GM21717 (cell line): ENCODE measurements at regions not wholly inside any gene's neighbourhood (a gene's known extent, or its start where the extent isn't known, plus 50 kb on each side); places are given as distances from the start of the nearest gene placed in this dataset.
A peak's percentile ranks its signal among the peaks of the same experiment; 100 is the strongest.
"Not testable (repeated sequence)": the region's sequence is repeated elsewhere in the genome, so short reads cannot be mapped to it uniquely, and the experiment has no call there.

ENCODE experiments used
- ATAC-seq: cut with Tn5 transposase; IDR thresholded peaks from one replicate; pipeline ENCODE4 v1.9.1; 2021; ENCODE audit warnings: mild to moderate bottlenecking, moderate library complexity; ENCODE audit not compliant: unreplicated experiment

- no peak for ATAC-seq
These were observed 191.3 kb upstream of the KCNJ3 start for GRCh38 chr2:154507186-154507585.

DNA sequence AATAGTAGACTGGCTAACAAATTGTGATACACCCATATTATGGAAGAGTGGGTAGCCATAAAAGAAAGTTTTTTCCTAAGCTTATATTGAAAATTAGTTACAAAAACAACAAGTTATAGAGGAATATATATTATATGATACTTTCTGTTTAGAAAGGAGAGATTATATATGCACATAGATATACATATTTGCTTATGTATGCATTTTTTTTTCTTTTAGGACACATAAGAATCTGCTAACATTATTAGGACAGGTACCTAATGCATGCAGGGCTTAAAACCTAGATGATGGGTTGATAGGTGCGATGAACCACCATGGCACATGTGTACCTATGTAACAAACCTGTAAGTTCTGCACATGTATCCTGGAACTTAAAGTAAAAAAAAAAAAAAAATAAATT, 179.6 kb upstream of the KCNJ3 start:
- no peak for ATAC-seq

- ATAC-seq: not testable (repeated sequence)
These were observed 177.5 kb upstream of the KCNJ3 start for GRCh38 chr2:154520951-154521350.

DNA sequence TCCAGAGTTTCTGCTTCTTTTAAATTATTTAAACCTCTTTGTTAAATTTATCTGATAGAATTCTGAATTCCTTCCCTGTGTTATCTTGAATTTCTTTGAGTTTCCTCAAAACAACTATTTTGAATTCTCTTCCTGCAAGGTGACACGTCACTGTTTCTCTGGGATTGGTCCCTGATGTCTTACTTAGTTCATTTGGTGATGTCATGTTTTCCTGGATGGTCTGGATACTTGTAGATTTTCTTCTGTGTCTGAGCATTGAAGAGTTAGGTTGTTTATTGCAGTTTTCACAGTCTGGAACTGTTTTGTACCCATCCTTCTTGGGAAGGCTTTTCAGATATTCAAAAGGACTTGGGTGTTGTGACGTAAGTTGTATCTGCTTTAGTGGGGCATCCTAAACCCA, 172.3 kb upstream of the KCNJ3 start:
- ATAC-seq: no peak

- no peak for ATAC-seq
These were observed 170.5 kb upstream of the KCNJ3 start for GRCh38 chr2:154527962-154528361.

DNA sequence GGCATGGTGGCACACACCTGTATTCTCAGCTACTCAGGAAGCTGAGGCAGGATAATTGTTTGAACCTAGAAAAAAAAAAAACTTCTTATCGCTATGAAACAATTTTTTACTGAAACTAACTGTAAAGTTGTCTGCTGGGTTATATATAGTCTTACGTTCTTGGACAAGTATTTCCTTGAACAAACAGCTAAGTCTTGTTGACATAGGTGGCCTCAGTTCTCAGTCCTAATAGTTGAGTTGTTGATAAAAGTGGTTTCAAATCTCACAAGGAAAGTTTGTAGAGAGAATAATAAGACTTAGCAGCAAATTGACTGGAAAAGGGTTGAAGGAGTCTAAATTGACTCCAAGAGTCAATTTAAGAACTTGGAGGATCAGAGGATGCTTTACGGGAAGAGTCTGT, 166.5 kb upstream of the KCNJ3 start:
- no peak for ATAC-seq

DNA sequence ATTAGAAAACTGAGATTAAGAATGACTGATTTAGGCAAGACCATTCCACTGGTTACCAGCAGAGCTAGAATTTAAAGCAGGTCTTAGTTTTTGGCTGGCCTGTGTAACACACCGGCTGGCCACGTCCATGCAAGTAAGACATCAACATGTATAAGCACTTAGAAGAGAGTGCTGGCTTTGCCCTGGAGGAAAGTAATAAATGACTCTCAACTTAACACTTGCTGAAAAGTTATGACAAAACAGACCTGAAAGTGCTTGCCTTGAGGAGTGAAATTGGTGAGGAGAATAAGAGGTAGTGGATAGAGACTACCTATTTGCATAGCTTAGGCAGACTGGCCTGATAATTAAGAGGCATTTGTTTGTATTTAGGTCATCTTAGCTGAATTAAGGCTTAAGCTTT, 165.7 kb upstream of the KCNJ3 start:
- no peak for ATAC-seq

DNA sequence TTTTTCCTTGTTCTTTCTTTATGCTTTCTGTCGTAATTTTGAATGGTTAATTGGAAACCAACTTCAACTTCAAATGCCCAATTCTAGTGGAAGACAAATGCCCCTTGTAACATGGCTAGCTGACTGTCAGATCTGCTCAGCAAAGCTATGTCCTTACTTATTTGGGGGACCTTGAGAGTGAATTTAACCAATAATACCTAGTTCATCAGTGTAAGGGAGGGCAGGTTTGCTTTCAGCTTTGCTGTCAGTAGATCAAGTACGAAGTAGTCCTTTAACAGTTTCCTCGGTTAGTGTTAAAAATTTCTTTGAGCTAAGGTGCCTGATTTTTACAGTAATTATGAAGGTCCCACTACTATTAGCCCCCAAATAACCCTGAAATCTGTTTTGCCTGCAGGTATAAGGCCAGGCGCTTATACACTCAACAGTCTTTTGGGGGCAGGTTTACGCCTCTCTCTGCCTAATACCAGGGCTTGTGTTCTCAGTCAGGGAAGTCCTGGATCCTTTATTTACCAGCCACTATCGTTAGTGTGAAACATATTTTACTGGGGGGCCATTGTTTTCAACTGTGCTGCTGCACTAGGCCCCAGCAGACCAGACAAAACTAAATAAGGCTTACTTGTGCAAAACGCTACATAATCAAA, 165.1 kb upstream of the KCNJ3 start:
- no peak for ATAC-seq

DNA sequence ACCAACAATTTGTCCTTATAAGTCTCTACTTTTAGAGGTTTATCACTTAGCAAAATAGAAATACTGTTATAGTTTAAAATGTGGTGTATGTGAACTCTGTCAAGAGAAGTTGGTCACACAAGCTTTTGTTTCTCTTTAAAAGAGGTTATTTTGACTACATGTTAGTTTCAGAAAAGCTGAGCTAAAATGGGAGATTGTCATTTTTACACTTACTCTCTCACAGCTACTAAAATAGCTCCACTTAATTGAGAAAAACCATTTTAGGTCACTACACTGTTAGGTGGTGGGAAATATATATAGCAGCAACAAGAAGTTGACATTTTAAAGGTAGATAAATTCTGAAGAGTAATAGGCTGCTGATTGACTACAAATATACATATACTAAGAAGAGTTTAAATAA, 161.5 kb upstream of the KCNJ3 start:
- ATAC-seq: peak; percentile 49

DNA sequence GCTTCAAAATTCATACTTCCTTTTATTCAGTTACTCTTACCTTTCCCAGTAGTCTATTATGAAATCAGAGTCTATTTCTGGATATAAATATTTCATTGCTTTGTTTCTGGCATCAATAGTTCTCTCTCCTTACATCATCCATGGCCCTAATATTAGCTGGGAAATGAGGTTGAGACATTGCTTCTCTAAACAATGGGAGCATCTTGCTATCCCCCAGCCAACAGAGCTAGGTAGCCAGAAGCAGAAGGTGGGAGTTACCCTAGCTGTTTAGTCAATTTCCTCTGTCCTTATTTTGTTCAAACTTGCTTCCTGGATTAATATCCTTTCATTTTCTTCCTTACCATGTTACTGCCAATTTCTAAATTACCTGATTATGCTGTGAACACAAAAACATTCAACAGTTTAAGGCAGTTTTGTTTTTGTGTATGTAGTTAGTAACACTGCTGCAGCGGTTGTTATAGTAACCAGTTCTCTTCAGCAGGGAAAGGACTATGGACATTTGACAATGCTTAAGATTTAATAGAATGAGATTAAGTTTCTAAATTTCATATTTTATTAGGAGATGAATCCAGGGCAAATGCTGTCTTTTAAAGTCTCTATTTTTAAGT, 160.5 kb upstream of the KCNJ3 start:
- no peak for ATAC-seq

- ATAC-seq: no peak
These were observed 152.2 kb upstream of the KCNJ3 start for GRCh38 chr2:154546341-154546740.

GRCh38 chr2:154549869-154550268, 148.6 kb upstream of the KCNJ3 start:
- ATAC-seq: no peak

GRCh38 chr2:154551649-154552048, 146.8 kb upstream of the KCNJ3 start:
- ATAC-seq: no peak

DNA sequence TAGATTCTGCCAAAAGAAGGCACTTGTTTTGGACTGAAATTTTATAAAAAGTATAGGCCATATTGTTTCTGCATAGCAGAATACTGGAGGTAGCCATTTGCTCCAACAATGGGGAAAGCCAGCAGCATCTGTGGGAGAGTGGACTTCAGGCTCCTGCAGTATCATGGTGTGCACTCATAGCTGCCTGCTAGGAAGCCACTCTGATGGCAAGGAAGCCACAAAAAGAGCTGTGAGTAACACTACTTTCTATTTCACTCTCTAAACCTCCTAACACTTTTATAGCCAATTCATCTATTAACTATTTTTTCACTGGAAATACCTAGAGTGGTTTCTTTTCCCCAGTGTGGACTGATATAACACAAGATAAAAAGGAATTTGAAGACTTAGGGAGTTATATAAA, 144.4 kb upstream of the KCNJ3 start:
- no peak for ATAC-seq

- no peak for ATAC-seq
These were observed 142.8 kb upstream of the KCNJ3 start for GRCh38 chr2:154555710-154556109.

DNA sequence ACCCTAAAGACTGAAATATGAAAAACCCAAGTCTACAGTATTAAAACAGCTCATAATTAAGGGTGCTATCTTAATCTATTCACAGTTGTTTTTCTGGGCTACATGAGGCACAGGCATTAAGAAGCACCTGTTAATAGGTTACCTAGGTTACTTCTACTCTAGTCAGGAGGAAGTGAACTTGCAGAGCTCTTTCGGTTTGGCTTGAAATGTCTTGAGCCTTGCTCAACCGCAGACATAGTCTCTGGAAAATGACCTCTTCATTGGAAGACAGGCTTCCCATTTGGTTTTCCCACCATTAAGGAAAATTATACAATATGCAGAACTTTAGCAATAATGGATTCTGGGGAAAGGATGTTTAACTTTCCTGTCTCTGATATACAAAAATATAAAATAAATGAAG, 142.3 kb upstream of the KCNJ3 start:
- ATAC-seq: peak; percentile 74

DNA sequence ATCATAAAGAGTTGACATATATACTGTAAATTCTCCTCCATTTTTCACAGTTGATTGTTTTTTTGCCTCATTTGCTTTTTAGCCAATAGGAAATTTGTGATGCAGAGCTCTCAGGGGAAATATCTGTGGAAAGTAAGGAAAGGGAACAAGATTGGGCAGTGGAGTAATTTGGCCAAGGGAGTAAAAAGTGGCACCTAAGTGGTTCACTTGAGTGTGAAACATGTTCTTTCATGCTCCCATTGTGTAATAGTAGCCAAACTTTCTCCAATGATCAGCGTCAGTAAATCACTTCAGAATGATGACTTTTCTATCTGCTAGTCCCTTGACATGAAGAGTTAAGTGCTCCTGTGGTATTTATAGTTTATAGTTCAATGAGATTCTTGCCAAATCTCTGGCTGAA, 141.9 kb upstream of the KCNJ3 start:
- no peak for ATAC-seq

DNA sequence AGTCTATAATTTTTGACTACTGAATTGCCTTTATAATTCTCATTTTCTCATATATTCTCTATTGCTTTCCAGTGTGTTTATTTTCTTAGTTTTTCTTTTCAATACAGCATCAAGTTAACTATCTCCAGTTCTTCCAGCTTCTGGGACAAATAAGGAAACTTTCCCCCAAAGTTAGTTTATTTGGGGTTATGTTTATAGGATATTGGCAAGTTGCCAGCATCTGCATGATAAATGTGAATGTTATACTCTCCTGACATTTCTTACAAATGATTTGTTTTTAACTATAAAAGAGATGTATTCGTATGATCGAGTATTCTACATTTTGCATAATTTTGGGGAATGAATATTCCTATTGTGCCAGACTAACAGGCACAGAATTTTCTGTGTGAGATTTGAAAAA, 140.6 kb upstream of the KCNJ3 start:
- ATAC-seq: no peak

GRCh38 chr2:154565433-154565832, 133.1 kb upstream of the KCNJ3 start:
- ATAC-seq: no peak

DNA sequence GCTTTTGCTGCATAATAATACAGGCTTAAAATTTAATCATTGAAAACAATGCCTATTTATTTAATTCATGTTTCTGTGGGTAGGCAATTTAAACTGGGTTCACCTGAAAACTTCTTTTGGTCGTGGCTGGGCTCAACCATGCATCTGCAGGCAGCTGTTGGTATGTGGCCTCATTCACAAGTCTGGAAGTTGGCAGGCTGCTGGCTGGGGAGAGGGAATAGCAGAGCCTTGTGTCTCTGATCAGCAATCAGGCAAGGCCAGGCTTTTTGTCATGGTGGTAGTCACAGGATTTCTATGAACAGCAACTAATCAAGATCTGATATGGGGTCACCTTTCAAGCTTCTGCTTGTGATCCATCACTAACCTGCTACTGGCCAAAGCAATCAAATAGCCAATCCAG, 130.1 kb upstream of the KCNJ3 start:
- no peak for ATAC-seq

- no peak for ATAC-seq
These were observed 128.0 kb upstream of the KCNJ3 start for GRCh38 chr2:154570501-154570900.

- ATAC-seq: not testable (repeated sequence)
These were observed 121.8 kb upstream of the KCNJ3 start for GRCh38 chr2:154576699-154577098.

- ATAC-seq: no peak
These were observed 121.1 kb upstream of the KCNJ3 start for GRCh38 chr2:154577390-154577789.
